Panc1 (cell line): ENCODE measurements at regions not wholly inside any gene's neighbourhood (a gene's known extent, or its start where the extent isn't known, plus 50 kb on each side); places are given as distances from the start of the nearest gene placed in this dataset.

ENCODE experiments used
- ATAC-seq: fragments of 200-7000 bp; cut with Tn5 transposase; 2 replicates; pipeline ENCODE4 v1.9.1; 2020; ENCODE audit warnings: mild to moderate bottlenecking, moderate library complexity
- BruUV-seq: library from RNA; stranded (reverse); fragments of 400-500 nt; replicated peaks from 2 replicates; lab custom pipeline; 2021; lab: Mats Ljungman, UMichigan
- CTCF ChIA-PET: fragments of 300-600 bp; sonication (Branson Sonifier 250); formaldehyde crosslinking; loops from one replicate; lab custom pipeline; 2022; ENCODE audit warnings: antibody characterized with exemption; lab: Charles Lee
- POLR2A ChIA-PET: fragments of 300-600 bp; sonication (Branson Sonifier 250); formaldehyde crosslinking; loops from one replicate; lab custom pipeline; 2022; ENCODE audit warnings: antibody characterized with exemption; lab: Charles Lee
- DNase-seq: peaks from one replicate; pipeline ENCODE4 v3.0.0-alpha.2; 2010; ENCODE audit warnings: low read depth, low spot score
- H3K27ac ChIP-seq: 2 replicates; pipeline ENCODE4 v1.5.1; 2011; ENCODE audit warnings: mild to moderate bottlenecking, low read length, inconsistent platforms
- H3K27me3 ChIP-seq: fragments of 200-500 bp; sonication (Bioruptor generic); 2 replicates; pipeline ENCODE4 v1.6.0; 2014; ENCODE audit warnings: low read length, inconsistent platforms; ENCODE audit not compliant: control insufficient read depth, insufficient read depth
- H3K36me3 ChIP-seq: fragments of 200-500 bp; sonication (Bioruptor generic); 2 replicates; pipeline ENCODE4 v1.5.1; 2014; ENCODE audit warnings: inconsistent platforms, mild to moderate bottlenecking, low read length, moderate library complexity; ENCODE audit not compliant: control insufficient read depth, insufficient read depth
- H3K4me1 ChIP-seq: 2 replicates; pipeline ENCODE4 v1.5.1; 2011; ENCODE audit warnings: inconsistent platforms, mild to moderate bottlenecking, low read length, moderate library complexity; ENCODE audit not compliant: control insufficient read depth, insufficient read depth
- H3K4me3 ChIP-seq, 2 experiments: 2 replicates each; pipeline ENCODE4 v1.5.1; 2011 to 2012; ENCODE audit warnings: low read depth in 2 of 2, low read length in 2 of 2, mild to moderate bottlenecking in 2 of 2, inconsistent platforms in 1 of 2, moderate library complexity in 1 of 2
- H3K9me3 ChIP-seq: fragments of 200-500 bp; sonication (Bioruptor generic); 2 replicates; pipeline ENCODE4 v1.5.1; 2014; ENCODE audit warnings: low read depth, mild to moderate bottlenecking, inconsistent platforms, low read length, moderate library complexity; ENCODE audit not compliant: control insufficient read depth, insufficient read depth
- POLR2AphosphoS5 ChIP-seq: IDR thresholded peaks from 2 replicates; pipeline ENCODE4 v1.6.1; 2012; ENCODE audit warnings: mild to moderate bottlenecking, low read depth, low read length, moderate library complexity
- SIN3A ChIP-seq: IDR thresholded peaks from 2 replicates; pipeline ENCODE4 v1.6.1; 2012; ENCODE audit warnings: low read depth, mild to moderate bottlenecking, low read length, moderate library complexity, borderline replicate concordance; ENCODE audit not compliant: insufficient read depth
- TCF7L2 ChIP-seq: IDR thresholded peaks from 2 replicates; pipeline ENCODE4 v1.6.1; 2011; ENCODE audit warnings: mild to moderate bottlenecking, low read depth, low read length, inconsistent platforms
- in situ Hi-C: cut with HindIII; loops from 2 replicates; pipeline ENCODE4 v1.10.0; 2016; ENCODE audit warnings: low sequenced_read_pairs, low pct_unique_long_range_greater_than_20kb
- intact Hi-C: fragments of 100-400 bp; cut with micrococcal nuclease; formaldehyde crosslinking; loops from one replicate; pipeline ENCODE4 v1.10.0; 2022; ENCODE audit not compliant: unreplicated experiment
- TF ChIP-seq, protein P1 (sequence below), 2 experiments: IDR thresholded peaks; 2 replicates each; pipeline ENCODE4 v1.6.1; 2011 to 2012; ENCODE audit warnings: low read depth in 2 of 2, control low read depth in 1 of 2, low read length in 1 of 2, mild to moderate bottlenecking in 1 of 2, moderate library complexity in 1 of 2; ENCODE audit not compliant: insufficient read depth in 1 of 2
- TF ChIP-seq, protein P2 (sequence below): fragments of 450-650 bp; IDR thresholded peaks from 2 replicates; pipeline ENCODE4 v1.5.1; 2017; ENCODE audit warnings: mild to moderate bottlenecking

DNA sequence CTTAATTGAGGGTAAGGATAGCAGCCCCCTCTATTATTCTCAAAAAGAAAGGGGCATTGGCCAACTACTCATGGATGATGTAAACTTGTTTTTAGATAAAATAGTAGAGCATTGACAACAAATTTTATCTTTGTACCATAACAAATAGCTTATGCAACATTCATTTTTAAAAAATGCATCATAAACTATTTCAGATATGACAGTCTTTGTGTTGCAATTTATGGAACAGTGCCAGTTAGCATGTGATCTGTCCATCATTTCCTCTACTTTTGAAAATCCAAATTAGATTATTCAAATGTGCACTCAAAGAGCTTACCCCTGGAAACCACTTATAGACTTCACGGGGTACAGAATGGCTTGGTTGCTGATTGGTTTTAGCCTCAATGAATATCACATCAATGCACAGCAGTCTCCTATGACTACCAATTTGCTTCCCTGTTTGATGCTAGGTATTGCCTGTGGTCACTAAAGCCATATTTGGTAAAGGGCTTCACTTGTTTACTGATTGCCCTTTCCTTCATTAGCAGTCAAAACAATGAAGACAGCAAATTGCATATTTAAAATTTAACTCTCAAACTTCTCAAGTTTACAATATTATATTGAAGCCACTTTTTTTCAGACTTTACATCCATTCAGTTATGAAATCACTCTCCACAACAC, 274.9 kb upstream of the MGAT4C start:
- no peak for ATAC-seq

DNA sequence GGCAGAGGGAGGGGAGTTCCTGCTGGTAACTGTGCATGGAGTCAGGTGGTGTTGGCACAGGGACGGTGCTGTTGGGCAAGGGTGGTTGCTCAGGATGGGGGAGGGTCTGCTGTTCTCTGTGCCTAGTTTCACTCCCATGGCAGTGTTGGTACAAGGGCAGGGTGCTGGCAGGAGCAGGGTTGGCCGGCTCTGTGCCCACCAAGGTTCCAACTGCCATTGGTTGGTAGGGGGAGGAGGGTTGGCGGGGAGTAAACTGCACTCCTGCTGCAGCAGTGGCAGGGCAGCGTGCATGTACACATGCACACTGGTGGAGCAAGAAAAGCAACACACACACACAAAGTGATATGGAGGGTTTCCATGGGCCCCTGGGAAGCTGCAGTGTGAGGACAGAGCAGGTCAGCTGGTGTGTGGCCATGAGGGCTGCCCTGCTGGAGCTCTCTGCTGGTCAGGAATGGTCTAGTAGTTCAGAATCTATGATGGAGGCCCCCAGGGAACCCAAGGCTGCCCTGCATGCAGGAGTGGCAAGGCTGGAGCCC, 269.9 kb upstream of the MGAT4C start:
- CTCF ChIA-PET, result no interaction called here
- DNase-seq (no peak), ATAC-seq (no peak)
- Histone ChIP-seq H3K27me3 (no peaks in the 10 kb centered on the region), H3K9me3 (no peaks in the 10 kb centered on the region), H3K4me1 (no peaks in the 10 kb centered on the region), H3K4me3 (no peak overlapping the region), H3K36me3 (no peaks in the 10 kb centered on the region), H3K27ac (no peak overlapping the region)
- no peak for TF ChIP-seq POLR2AphosphoS5
- TF ChIP-seq, protein P1, sequence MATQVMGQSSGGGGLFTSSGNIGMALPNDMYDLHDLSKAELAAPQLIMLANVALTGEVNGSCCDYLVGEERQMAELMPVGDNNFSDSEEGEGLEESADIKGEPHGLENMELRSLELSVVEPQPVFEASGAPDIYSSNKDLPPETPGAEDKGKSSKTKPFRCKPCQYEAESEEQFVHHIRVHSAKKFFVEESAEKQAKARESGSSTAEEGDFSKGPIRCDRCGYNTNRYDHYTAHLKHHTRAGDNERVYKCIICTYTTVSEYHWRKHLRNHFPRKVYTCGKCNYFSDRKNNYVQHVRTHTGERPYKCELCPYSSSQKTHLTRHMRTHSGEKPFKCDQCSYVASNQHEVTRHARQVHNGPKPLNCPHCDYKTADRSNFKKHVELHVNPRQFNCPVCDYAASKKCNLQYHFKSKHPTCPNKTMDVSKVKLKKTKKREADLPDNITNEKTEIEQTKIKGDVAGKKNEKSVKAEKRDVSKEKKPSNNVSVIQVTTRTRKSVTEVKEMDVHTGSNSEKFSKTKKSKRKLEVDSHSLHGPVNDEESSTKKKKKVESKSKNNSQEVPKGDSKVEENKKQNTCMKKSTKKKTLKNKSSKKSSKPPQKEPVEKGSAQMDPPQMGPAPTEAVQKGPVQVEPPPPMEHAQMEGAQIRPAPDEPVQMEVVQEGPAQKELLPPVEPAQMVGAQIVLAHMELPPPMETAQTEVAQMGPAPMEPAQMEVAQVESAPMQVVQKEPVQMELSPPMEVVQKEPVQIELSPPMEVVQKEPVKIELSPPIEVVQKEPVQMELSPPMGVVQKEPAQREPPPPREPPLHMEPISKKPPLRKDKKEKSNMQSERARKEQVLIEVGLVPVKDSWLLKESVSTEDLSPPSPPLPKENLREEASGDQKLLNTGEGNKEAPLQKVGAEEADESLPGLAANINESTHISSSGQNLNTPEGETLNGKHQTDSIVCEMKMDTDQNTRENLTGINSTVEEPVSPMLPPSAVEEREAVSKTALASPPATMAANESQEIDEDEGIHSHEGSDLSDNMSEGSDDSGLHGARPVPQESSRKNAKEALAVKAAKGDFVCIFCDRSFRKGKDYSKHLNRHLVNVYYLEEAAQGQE (IDR thresholded peaks at IDR 0.05; ENCODE audit: insufficient read depth in 1 of 2, low read depth in 2 of 2, low read length in 1 of 2), result no peak
- TF ChIP-seq TCF7L2, result no peak
- TF ChIP-seq SIN3A, result no peak
- TF ChIP-seq, protein P2, sequence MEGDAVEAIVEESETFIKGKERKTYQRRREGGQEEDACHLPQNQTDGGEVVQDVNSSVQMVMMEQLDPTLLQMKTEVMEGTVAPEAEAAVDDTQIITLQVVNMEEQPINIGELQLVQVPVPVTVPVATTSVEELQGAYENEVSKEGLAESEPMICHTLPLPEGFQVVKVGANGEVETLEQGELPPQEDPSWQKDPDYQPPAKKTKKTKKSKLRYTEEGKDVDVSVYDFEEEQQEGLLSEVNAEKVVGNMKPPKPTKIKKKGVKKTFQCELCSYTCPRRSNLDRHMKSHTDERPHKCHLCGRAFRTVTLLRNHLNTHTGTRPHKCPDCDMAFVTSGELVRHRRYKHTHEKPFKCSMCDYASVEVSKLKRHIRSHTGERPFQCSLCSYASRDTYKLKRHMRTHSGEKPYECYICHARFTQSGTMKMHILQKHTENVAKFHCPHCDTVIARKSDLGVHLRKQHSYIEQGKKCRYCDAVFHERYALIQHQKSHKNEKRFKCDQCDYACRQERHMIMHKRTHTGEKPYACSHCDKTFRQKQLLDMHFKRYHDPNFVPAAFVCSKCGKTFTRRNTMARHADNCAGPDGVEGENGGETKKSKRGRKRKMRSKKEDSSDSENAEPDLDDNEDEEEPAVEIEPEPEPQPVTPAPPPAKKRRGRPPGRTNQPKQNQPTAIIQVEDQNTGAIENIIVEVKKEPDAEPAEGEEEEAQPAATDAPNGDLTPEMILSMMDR, result no peak
- intact Hi-C loops (no loop called here), in situ Hi-C loops (no loop called here)
- POLR2A ChIA-PET, result no interaction called here
- BruUV-seq, result no TSS peak

More for the DNA sequence above, 274.9 kb upstream of the MGAT4C start:
- Histone ChIP-seq H3K27ac (no peak overlapping the region), H3K27me3 (no peaks in the 10 kb centered on the region), H3K4me1 (no peaks in the 10 kb centered on the region), H3K9me3 (no peaks in the 10 kb centered on the region; the same call in 1 of the 2 replicates), H3K4me3 (no peak overlapping the region), H3K36me3 (no peaks in the 10 kb centered on the region)
- CTCF ChIA-PET, result no interaction called here
- no TSS peak for BruUV-seq
- POLR2A ChIA-PET, result no interaction called here
- intact Hi-C loops (no loop called here), in situ Hi-C loops (no loop called here)
- DNase-seq, result no peak
- TF ChIP-seq SIN3A, result no peak
- no peak for TF ChIP-seq POLR2AphosphoS5
- TF ChIP-seq, protein P2, result no peak
- no peak for TF ChIP-seq TCF7L2
- TF ChIP-seq, protein P1 (IDR thresholded peaks at IDR 0.05; ENCODE audit: insufficient read depth in 1 of 2, low read depth in 2 of 2, low read length in 1 of 2), result no peak
